Liver (tissue), 8 donors: ENCODE measurements at regions not wholly inside any gene's neighbourhood (a gene's known extent, or its start where the extent isn't known, plus 50 kb on each side); places are given as distances from the start of the nearest gene placed in this dataset.

Experiments
- DNase-seq: peaks from one replicate; pipeline ENCODE4 v3.0.0-alpha.2; 2017; ENCODE audit warnings: low spot score
- H3K27ac ChIP-seq, 2 donors: one replicate each; pipeline ENCODE4 v1.7.0; 2013; ENCODE audit warnings: inconsistent platforms in 2 of 2, low read length in 2 of 2, control low read depth in 1 of 2, low read depth in 1 of 2, mild to moderate bottlenecking in 1 of 2
- H3K27me3 ChIP-seq, 4 donors: one replicate each; pipeline versions ENCODE4 v1.6.1 to v1.7.0; 2013; ENCODE audit warnings: low read length in 3 of 4, inconsistent platforms in 1 of 4, mild to moderate bottlenecking in 1 of 4, moderate library complexity in 1 of 4; ENCODE audit not compliant: control insufficient read depth in 4 of 4, insufficient read depth in 4 of 4
- H3K36me3 ChIP-seq, 4 donors: one replicate each; pipeline versions ENCODE4 v1.6.1 to v1.7.0; 2013; ENCODE audit warnings: low read length in 3 of 4, mild to moderate bottlenecking in 3 of 4, low read depth in 1 of 4, moderate library complexity in 1 of 4; ENCODE audit not compliant: control insufficient read depth in 4 of 4, insufficient read depth in 3 of 4
- H3K4me1 ChIP-seq, 4 donors: one replicate each; pipeline versions ENCODE4 v1.6.1 to v1.7.0; 2013; ENCODE audit warnings: low read length in 3 of 4, mild to moderate bottlenecking in 3 of 4, moderate library complexity in 1 of 4; ENCODE audit not compliant: control insufficient read depth in 4 of 4, insufficient read depth in 4 of 4
- H3K4me3 ChIP-seq, 3 donors: one replicate each; pipeline versions ENCODE4 v1.6.1 to v1.7.0; 2013; ENCODE audit warnings: low read length in 3 of 3, control low read depth in 1 of 3, low read depth in 1 of 3, mild to moderate bottlenecking in 1 of 3
- H3K9ac ChIP-seq, 2 donors: one replicate each; pipeline ENCODE4 v1.7.0; 2013; ENCODE audit warnings: low read length in 2 of 2, mild to moderate bottlenecking in 2 of 2, moderate library complexity in 2 of 2, control low read depth in 1 of 2, low read depth in 1 of 2
- H3K9me3 ChIP-seq, 4 donors: one replicate each; pipeline versions ENCODE4 v1.6.1 to v1.7.0; 2013; ENCODE audit warnings: low read length in 3 of 4; ENCODE audit not compliant: control insufficient read depth in 4 of 4
- EGR1 ChIP-seq, 2 donors: IDR thresholded peaks; 2 replicates each; pipeline ENCODE4 v1.6.1; 2016 to 2018; ENCODE audit warnings: antibody characterized with exemption in 2 of 2, low read depth in 2 of 2
- FOXA1 ChIP-seq: IDR thresholded peaks from 2 replicates; pipeline ENCODE4 v1.6.1; 2016; ENCODE audit warnings: antibody characterized with exemption
- FOXA2 ChIP-seq: IDR thresholded peaks from 2 replicates; pipeline ENCODE4 v1.6.1; 2016; ENCODE audit warnings: antibody characterized with exemption
- GABPA ChIP-seq, 2 donors: IDR thresholded peaks in 1 of 2; conservative IDR thresholded peaks in 1 of 2; 2 replicates each; pipeline ENCODE4 v1.6.1; 2016; ENCODE audit warnings: antibody characterized with exemption in 2 of 2, mild to moderate bottlenecking in 1 of 2, moderate library complexity in 1 of 2
- HNF4A ChIP-seq, 2 donors: conservative IDR thresholded peaks; 2 replicates each; pipeline ENCODE4 v1.6.1; 2016; ENCODE audit warnings: antibody characterized with exemption in 2 of 2, mild to moderate bottlenecking in 2 of 2
- HNF4G ChIP-seq: IDR thresholded peaks from 2 replicates; pipeline ENCODE4 v1.6.1; 2016; ENCODE audit warnings: antibody characterized with exemption
- JUND ChIP-seq, 2 donors: IDR thresholded peaks; 2 replicates each; pipeline ENCODE4 v1.6.1; 2016; ENCODE audit warnings: antibody characterized with exemption in 2 of 2
- NR2F2 ChIP-seq: IDR thresholded peaks from 2 replicates; pipeline ENCODE4 v1.6.1; 2016; ENCODE audit warnings: antibody characterized with exemption
- RAD21 ChIP-seq, 2 donors: IDR thresholded peaks; 2 replicates each; pipeline ENCODE4 v1.6.1; 2016; ENCODE audit warnings: antibody characterized with exemption in 2 of 2, mild to moderate bottlenecking in 2 of 2
- RXRA ChIP-seq, 2 donors: IDR thresholded peaks; 2 replicates each; pipeline ENCODE4 v1.6.1; 2017 to 2018; ENCODE audit warnings: antibody characterized with exemption in 2 of 2, mild to moderate bottlenecking in 1 of 2
- SP1 ChIP-seq: IDR thresholded peaks from 2 replicates; pipeline ENCODE4 v1.6.1; 2018; ENCODE audit warnings: antibody characterized with exemption, mild to moderate bottlenecking
- TAF1 ChIP-seq: conservative IDR thresholded peaks from 2 replicates; pipeline ENCODE4 v1.6.1; 2016; ENCODE audit warnings: antibody characterized with exemption, mild to moderate bottlenecking
- YY1 ChIP-seq: IDR thresholded peaks from 2 replicates; pipeline ENCODE4 v1.6.1; 2016; ENCODE audit warnings: antibody characterized with exemption, mild to moderate bottlenecking
- WGBS: extraction: QIAGEN DNeasy Blood & Tissue Kit; methylation state at CpG from one replicate; pipeline ENCODE4 v1.1.7; 2013; 5-methylcytosine and 5-hydroxymethylcytosine counted together
- TF ChIP-seq, protein P1 (sequence below): IDR thresholded peaks from 2 replicates; pipeline ENCODE4 v1.6.1; 2016; ENCODE audit warnings: antibody characterized with exemption, mild to moderate bottlenecking
- TF ChIP-seq, protein P2 (sequence below): IDR thresholded peaks from 2 replicates; pipeline ENCODE4 v1.6.1; 2016; ENCODE audit warnings: antibody characterized with exemption
- TF ChIP-seq, protein P3 (sequence below): fragments of 150-350 bp; IDR thresholded peaks from 2 replicates; pipeline ENCODE4 v1.5.1; 2017; ENCODE audit warnings: improper control_type of control experiment, low read depth, low read length; ENCODE audit not compliant: missing input control
- TF ChIP-seq, protein P4 (sequence below): IDR thresholded peaks from 2 replicates; pipeline ENCODE4 v1.6.1; 2016; ENCODE audit warnings: antibody characterized with exemption
- TF ChIP-seq, protein P5 (sequence below): IDR thresholded peaks from 2 replicates; pipeline ENCODE4 v1.6.1; 2016; ENCODE audit warnings: antibody characterized with exemption
- donor health status: healthy.
- donor health status: healthy.
- donor health status: healthy.
- donor health status: healthy.
- donor health status: healthy.

DNA sequence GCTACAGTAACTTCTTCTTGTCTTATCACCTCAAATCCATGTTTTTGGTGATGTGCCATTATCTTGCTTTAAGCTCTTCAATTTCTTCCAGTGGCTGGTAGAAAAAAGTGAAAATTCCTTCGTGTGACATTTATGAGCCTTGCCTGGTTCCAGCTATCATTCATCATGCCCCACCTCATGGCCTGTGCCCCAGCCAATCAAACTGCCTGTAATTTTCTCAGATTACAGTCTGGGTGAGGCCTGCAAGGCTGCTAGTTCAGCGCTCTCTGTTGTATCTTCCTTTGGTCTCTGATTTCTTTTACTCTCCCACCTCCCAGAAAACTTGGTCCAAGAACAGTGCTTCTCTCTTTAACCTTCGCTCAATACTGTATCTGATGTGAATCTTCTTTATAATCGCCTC, 249.3 kb upstream of the ZNF717 start:
- H3K4me1 ChIP-seq = no peaks in the 10 kb centered on the region
- no peak overlapping the region for H3K27ac ChIP-seq
- DNase-seq = no peak
- H3K9ac ChIP-seq = no peak overlapping the region
- H3K4me3 ChIP-seq = no peak overlapping the region
- H3K36me3 ChIP-seq = no peaks in the 10 kb centered on the region
- 70% methylated on average over 4 of the region's 4 CpGs for WGBS
- H3K9me3 ChIP-seq = no peaks in the 10 kb centered on the region
- H3K27me3 ChIP-seq = no peaks in the 10 kb centered on the region
- TF ChIP-seq GABPA (IDR thresholded peaks at IDR 0.05 in 1 of 2, conservative IDR thresholded peaks at IDR 0.05 in 1 of 2) (no peak), FOXA1 (no peak), EGR1 (IDR thresholded peaks at IDR 0.05; ENCODE audit: low read depth in 2 of 2) (no peak), FOXA2 (no peak), NR2F2 (no peak), RAD21 (IDR thresholded peaks at IDR 0.05) (no peak), YY1 (no peak), HNF4A (conservative IDR thresholded peaks at IDR 0.05) (no peak), SP1 (no peak), TAF1 (no peak)
- TF ChIP-seq, protein P1, sequence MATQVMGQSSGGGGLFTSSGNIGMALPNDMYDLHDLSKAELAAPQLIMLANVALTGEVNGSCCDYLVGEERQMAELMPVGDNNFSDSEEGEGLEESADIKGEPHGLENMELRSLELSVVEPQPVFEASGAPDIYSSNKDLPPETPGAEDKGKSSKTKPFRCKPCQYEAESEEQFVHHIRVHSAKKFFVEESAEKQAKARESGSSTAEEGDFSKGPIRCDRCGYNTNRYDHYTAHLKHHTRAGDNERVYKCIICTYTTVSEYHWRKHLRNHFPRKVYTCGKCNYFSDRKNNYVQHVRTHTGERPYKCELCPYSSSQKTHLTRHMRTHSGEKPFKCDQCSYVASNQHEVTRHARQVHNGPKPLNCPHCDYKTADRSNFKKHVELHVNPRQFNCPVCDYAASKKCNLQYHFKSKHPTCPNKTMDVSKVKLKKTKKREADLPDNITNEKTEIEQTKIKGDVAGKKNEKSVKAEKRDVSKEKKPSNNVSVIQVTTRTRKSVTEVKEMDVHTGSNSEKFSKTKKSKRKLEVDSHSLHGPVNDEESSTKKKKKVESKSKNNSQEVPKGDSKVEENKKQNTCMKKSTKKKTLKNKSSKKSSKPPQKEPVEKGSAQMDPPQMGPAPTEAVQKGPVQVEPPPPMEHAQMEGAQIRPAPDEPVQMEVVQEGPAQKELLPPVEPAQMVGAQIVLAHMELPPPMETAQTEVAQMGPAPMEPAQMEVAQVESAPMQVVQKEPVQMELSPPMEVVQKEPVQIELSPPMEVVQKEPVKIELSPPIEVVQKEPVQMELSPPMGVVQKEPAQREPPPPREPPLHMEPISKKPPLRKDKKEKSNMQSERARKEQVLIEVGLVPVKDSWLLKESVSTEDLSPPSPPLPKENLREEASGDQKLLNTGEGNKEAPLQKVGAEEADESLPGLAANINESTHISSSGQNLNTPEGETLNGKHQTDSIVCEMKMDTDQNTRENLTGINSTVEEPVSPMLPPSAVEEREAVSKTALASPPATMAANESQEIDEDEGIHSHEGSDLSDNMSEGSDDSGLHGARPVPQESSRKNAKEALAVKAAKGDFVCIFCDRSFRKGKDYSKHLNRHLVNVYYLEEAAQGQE = no peak
- TF ChIP-seq, protein P2, sequence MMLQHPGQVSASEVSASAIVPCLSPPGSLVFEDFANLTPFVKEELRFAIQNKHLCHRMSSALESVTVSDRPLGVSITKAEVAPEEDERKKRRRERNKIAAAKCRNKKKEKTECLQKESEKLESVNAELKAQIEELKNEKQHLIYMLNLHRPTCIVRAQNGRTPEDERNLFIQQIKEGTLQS = no peak
- TF ChIP-seq, protein P3, sequence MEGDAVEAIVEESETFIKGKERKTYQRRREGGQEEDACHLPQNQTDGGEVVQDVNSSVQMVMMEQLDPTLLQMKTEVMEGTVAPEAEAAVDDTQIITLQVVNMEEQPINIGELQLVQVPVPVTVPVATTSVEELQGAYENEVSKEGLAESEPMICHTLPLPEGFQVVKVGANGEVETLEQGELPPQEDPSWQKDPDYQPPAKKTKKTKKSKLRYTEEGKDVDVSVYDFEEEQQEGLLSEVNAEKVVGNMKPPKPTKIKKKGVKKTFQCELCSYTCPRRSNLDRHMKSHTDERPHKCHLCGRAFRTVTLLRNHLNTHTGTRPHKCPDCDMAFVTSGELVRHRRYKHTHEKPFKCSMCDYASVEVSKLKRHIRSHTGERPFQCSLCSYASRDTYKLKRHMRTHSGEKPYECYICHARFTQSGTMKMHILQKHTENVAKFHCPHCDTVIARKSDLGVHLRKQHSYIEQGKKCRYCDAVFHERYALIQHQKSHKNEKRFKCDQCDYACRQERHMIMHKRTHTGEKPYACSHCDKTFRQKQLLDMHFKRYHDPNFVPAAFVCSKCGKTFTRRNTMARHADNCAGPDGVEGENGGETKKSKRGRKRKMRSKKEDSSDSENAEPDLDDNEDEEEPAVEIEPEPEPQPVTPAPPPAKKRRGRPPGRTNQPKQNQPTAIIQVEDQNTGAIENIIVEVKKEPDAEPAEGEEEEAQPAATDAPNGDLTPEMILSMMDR = no peak

DNA sequence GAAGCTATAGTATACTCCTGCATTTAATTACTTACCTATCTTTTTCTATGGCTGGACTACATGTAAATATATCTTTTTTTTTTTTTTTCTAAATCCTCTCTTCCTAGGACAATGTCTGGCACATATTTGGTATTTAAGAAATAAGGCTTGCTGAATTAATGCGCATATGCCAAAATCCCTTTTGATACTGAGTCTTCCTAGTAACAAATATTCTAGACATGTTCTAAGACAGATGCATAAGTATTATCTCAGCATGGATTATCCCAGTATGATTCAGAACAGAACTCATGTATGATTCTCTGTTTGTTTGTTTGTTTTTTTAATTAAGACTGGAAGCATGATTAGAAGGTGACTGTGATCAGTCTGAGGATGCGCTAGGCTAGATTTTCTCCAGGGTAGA, 249.8 kb upstream of the ZNF717 start:
- Histone ChIP-seq H3K4me1 (no peaks in the 10 kb centered on the region), H3K36me3 (no peaks in the 10 kb centered on the region), H3K27ac (no peak overlapping the region), H3K9me3 (no peaks in the 10 kb centered on the region), H3K4me3 (no peak overlapping the region), H3K9ac (no peak overlapping the region), H3K27me3 (no peaks in the 10 kb centered on the region)
- TF ChIP-seq TAF1 = no peak
- TF ChIP-seq JUND (IDR thresholded peaks at IDR 0.05) = no peak
- no peak for TF ChIP-seq RXRA (IDR thresholded peaks at IDR 0.05)
- no peak for TF ChIP-seq GABPA (IDR thresholded peaks at IDR 0.05 in 1 of 2, conservative IDR thresholded peaks at IDR 0.05 in 1 of 2)
- TF ChIP-seq EGR1 (IDR thresholded peaks at IDR 0.05; ENCODE audit: low read depth in 2 of 2) = no peak
- no peak for TF ChIP-seq HNF4G
- TF ChIP-seq FOXA1 = no peak
- no peak for TF ChIP-seq NR2F2
- no peak for TF ChIP-seq YY1
- TF ChIP-seq SP1 = no peak
- TF ChIP-seq, protein P2 = no peak
- TF ChIP-seq, protein P3 = no peak
- TF ChIP-seq, protein P4, sequence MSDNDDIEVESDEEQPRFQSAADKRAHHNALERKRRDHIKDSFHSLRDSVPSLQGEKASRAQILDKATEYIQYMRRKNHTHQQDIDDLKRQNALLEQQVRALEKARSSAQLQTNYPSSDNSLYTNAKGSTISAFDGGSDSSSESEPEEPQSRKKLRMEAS = no peak
- TF ChIP-seq, protein P5, sequence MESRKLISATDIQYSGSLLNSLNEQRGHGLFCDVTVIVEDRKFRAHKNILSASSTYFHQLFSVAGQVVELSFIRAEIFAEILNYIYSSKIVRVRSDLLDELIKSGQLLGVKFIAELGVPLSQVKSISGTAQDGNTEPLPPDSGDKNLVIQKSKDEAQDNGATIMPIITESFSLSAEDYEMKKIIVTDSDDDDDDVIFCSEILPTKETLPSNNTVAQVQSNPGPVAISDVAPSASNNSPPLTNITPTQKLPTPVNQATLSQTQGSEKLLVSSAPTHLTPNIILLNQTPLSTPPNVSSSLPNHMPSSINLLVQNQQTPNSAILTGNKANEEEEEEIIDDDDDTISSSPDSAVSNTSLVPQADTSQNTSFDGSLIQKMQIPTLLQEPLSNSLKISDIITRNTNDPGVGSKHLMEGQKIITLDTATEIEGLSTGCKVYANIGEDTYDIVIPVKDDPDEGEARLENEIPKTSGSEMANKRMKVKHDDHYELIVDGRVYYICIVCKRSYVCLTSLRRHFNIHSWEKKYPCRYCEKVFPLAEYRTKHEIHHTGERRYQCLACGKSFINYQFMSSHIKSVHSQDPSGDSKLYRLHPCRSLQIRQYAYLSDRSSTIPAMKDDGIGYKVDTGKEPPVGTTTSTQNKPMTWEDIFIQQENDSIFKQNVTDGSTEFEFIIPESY = no peak
- TF ChIP-seq RAD21 (IDR thresholded peaks at IDR 0.05) = no peak
- WGBS = 56% methylated on average over 2 of the region's 2 CpGs
- no peak for DNase-seq
